Stimulated activated naive B cell treated with anti-CD40 and anti-IgM and Interleukin-4, amounts not matched to agents 10 μg/mL and 1 μg/mL and 100 μg/mL, for 72 hours (primary cell): ENCODE measurements at regions not wholly inside any gene's neighbourhood (a gene's known extent, or its start where the extent isn't known, plus 50 kb on each side); places are given as distances from the start of the nearest gene placed in this dataset.
"Not testable (repeated sequence)": the region's sequence is repeated elsewhere in the genome, so short reads cannot be mapped to it uniquely, and the experiment has no call there.

Experiments
- ATAC-seq, 2 donors: fragments of 150-1000 bp; cut with Tn5 transposase; replicated peaks; 2 replicates each; pipeline ENCODE4 v1.10.0; 2021; ENCODE audit warnings: moderate library complexity in 1 of 2
- DNase-seq: peaks from one replicate; pipeline ENCODE4 v3.0.0; 2021
- H3K27ac Mint-ChIP-seq: one replicate; pipeline ENCODE4 v1.8.0; 2022; ENCODE audit warnings: mild to moderate bottlenecking, mixed read lengths
- H3K27me3 Mint-ChIP-seq, 2 donors: one replicate each; pipeline ENCODE4 v1.8.0; 2022; ENCODE audit warnings: mixed read lengths in 2 of 2
- H3K36me3 Mint-ChIP-seq, 2 donors: one replicate each; pipeline ENCODE4 v1.8.0; 2022; ENCODE audit warnings: mixed read lengths in 2 of 2, mild to moderate bottlenecking in 1 of 2
- H3K4me1 Mint-ChIP-seq, 2 donors: one replicate each; pipeline ENCODE4 v1.8.0; 2022; ENCODE audit warnings: mixed read lengths in 2 of 2, mild to moderate bottlenecking in 1 of 2
- H3K4me3 Mint-ChIP-seq, 2 donors: one replicate each; pipeline ENCODE4 v1.8.0; 2022; ENCODE audit warnings: mild to moderate bottlenecking in 2 of 2, mixed read lengths in 2 of 2, moderate library complexity in 1 of 2
- H3K9me3 Mint-ChIP-seq, 2 donors: one replicate each; pipeline ENCODE4 v1.8.0; 2022; ENCODE audit warnings: mixed read lengths in 2 of 2, mild to moderate bottlenecking in 1 of 2

DNA sequence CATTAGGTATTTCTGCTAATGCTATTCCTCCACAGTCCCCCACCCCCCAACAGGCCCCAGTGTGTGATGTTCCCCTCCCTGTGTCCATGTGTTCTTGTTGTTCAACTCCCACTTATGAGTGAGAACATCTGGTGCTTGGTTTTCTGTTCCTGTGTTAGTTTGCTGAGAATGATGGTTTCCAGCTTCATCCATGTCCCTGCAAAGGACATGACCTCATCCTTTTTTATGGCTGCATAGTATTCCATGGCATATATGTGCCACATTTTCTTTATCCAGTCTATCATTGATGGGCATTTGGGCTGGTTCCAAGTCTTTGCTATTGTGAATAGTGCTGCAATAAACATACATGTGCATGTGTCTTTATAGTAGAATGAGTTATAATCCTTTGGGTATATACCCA, 86.8 kb downstream of the RIN2 start:
- DNase-seq, H3K27ac Mint-ChIP-seq, H3K36me3 Mint-ChIP-seq, ATAC-seq, H3K4me1 Mint-ChIP-seq, H3K4me3 Mint-ChIP-seq, H3K9me3 Mint-ChIP-seq: not testable (repeated sequence)
- H3K27me3 Mint-ChIP-seq = peaks cover 31 to 50% of the 10 kb centered on the region in 2 donors

DNA sequence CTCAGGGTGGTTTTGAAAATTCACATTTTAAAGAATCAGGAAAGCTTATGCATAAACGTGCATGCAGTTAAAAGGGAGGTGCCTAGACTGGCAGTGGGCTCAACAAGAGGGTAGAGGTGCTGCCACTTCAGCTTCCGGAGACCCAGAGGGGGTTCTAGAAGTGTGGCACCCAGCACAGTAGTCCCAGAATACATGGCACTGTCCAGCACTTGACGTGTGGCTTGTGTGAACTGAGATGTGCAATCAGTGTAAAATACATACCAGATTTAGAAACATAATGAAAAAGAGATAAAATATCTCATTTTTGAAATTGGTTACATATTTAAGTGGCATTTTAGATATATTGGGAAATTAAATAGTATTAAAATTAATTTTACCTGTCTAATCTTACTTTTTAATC, 89.3 kb downstream of the RIN2 start:
- no peak for ATAC-seq
- Mint-ChIP-seq H3K9me3 (peaks cover 0 to 2% of the 10 kb centered on the region in 2 donors), H3K4me3 (no peak overlapping the region), H3K27me3 (peaks cover 39 to 42% of the 10 kb centered on the region in 2 donors), H3K27ac (no peak overlapping the region), H3K4me1 (peaks cover 0 to 5% of the 10 kb centered on the region in 2 donors), H3K36me3 (peaks cover 2 to 3% of the 10 kb centered on the region in 2 donors)
- no peak for DNase-seq

DNA sequence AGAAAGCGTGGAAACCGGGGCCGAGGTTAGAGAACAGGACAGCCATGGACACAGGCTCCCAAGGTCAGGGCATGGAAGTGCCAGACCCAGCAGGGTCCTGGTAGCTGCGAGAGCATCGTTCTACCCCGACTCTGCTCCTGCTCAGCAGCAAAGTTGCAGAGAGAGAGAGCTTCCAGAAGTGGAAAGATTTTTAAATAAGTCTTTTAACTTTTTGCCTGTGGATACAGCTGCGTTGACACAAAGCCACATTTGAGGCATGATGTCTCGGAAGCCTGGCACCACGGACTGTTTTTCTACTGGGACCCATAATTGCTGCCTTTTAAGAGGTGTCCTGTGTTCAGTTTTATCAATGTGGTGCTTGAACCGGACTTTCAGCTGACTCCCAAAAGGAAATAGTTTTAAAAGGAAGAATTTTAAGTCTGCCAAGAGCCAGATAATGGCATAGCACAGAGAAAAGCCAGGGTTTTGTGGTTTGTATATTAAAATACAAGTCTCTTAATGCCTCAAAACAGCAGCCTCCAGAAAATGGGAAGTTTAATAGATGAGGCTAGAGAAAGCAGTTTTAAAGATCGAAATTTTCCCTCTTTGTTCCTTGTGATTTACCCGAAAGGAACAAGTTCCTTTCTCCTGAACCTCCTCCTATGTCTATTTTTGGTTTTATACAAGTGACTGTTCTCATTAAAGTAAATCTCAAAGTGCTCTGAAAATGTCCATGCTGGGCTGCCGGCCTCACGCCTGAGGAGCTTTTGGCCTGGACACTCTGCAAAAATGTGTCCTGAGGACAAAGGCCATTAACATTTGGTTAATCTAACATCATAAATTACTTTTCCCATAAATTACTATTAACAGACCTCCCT, 91.5 kb downstream of the RIN2 start:
- Mint-ChIP-seq H3K27me3 (peaks cover 37 to 42% of the 10 kb centered on the region in 2 donors), H3K4me3 (no peak overlapping the region), H3K9me3 (peaks cover 0 to 4% of the 10 kb centered on the region in 2 donors), H3K4me1 (peaks cover 0 to 5% of the 10 kb centered on the region in 2 donors), H3K27ac (no peak overlapping the region), H3K36me3 (peaks cover 0 to 2% of the 10 kb centered on the region in 2 donors)
- ATAC-seq (no peak), DNase-seq (no peak)

DNA sequence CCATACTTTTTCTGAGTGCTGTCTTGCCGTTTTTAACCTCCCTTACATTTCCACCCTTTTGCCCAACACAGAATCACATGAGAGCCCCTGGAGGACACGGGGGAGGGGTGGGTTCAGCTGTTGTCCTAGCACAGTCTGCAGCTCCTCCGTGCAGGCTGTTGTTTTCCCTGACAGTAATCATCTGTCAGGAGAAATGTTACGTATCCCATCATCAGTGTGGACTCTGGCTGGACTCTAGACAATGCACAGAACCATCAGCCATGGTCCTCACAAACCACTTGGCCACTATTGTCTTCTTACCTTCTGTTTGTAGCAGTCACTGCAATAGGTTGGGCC, 92.1 kb downstream of the RIN2 start:
- H3K36me3 Mint-ChIP-seq = peaks cover 0 to 2% of the 10 kb centered on the region in 2 donors
- DNase-seq = no peak
- no peak for ATAC-seq
- H3K9me3 Mint-ChIP-seq = peaks cover 0 to 4% of the 10 kb centered on the region in 2 donors
- peaks cover 0 to 5% of the 10 kb centered on the region in 2 donors for H3K4me1 Mint-ChIP-seq
- H3K27me3 Mint-ChIP-seq = peaks cover 33 to 43% of the 10 kb centered on the region in 2 donors
- no peak overlapping the region for H3K27ac Mint-ChIP-seq
- H3K4me3 Mint-ChIP-seq = no peak overlapping the region

DNA sequence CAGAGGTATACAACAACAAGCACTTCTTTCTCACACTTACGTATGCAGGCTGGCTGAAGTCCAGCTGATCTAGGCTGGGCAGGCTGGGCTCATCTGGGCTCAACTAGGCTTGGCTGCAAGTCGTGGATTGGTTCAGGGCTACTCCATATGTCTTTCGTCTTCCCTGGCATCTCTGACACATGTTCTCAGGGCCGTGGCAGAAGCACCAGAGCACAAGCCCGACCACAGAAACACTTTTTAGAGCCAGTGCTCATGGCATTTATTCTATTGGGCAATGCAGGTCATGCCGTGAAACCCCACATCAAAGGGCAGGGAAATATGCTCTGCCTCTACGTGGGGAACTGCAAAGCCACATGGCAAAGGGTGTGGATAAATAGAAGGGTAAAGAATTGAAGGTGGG, 93.8 kb downstream of the RIN2 start:
- H3K4me1 Mint-ChIP-seq = peaks cover 0 to 5% of the 10 kb centered on the region in 2 donors
- H3K4me3 Mint-ChIP-seq = no peak overlapping the region
- no peak for ATAC-seq
- no peak overlapping the region for H3K27ac Mint-ChIP-seq
- H3K27me3 Mint-ChIP-seq = peaks cover 29 to 37% of the 10 kb centered on the region in 2 donors
- peaks cover 0 to 2% of the 10 kb centered on the region in 2 donors for H3K9me3 Mint-ChIP-seq
- H3K36me3 Mint-ChIP-seq = peaks cover 0 to 2% of the 10 kb centered on the region in 2 donors
- no peak for DNase-seq

DNA sequence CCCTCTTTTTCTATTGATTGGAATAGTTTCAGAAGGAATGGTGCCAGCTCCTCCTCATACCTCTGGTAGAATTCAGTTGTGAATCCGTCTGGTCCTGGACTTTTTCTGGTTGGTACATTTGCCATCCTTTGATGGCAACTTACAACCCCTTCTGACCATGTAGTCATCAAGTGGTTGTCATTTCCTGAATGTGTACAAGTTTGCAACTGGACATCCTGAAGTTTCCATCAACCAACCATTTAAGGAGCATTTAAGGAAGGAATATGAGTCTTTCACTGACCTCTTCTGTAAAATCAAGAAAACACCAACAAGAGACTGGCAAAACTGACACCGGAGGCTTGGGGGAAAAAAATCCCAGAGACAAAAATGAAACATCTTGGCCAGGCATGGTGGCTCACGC, 97.4 kb downstream of the RIN2 start:
- peaks cover 0 to 4% of the 10 kb centered on the region in 2 donors for H3K9me3 Mint-ChIP-seq
- DNase-seq (no peak), ATAC-seq (no peak)
- H3K4me3 Mint-ChIP-seq = no peak overlapping the region
- no peak overlapping the region for H3K27ac Mint-ChIP-seq
- no peaks in the 10 kb centered on the region for H3K36me3 Mint-ChIP-seq
- peaks cover 0 to 5% of the 10 kb centered on the region in 2 donors for H3K4me1 Mint-ChIP-seq
- H3K27me3 Mint-ChIP-seq = peaks cover 29 to 44% of the 10 kb centered on the region in 2 donors

DNA sequence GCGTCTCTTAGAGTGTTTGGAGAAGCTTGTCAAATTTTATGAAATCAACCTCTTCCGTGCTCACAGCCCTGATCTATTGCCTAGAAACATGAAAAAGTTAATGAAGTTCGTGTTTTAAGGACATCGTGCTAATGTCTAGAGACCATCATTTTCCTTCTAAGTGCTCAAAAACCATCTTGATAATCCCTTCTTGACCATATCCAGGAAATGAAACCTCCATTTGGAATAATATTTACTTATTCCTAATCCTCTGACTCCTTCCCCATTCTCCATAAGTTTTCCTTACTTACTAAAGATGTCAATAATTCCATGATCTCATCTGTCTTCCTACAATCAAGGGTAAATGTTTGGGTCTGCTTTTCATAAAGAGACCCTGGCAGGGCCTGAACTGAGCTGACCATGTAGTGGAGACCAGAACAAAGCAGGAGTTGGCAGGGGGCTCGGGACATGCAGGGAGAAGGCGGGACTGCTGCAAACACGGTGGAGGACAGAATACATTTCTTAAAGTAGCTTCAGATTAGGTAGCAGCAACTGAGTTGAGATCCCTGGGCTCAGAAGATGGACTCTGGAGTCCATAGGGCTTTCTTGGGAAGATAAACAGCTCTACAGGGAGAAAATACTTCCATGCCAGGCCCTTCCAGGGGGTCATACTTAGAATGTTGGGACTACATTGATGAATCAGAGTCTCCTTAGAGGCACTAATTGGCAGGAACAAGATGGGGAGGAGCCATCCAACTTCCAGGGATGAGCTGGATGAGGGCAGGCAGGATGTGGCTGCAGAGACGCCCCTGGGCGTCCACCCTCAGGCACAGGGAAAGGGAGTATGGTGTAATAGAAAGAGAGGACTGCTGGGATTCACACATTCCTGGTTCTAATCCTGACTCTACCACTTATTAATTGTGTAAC, 100.7 kb downstream of the RIN2 start:
- H3K9me3 Mint-ChIP-seq = peaks cover 4 to 7% of the 10 kb centered on the region in 2 donors
- H3K27ac Mint-ChIP-seq = no peak overlapping the region
- H3K27me3 Mint-ChIP-seq = peaks cover 41 to 53% of the 10 kb centered on the region in 2 donors
- DNase-seq (no peak), ATAC-seq (no peak)
- H3K4me3 Mint-ChIP-seq = no peak overlapping the region
- no peaks in the 10 kb centered on the region for H3K36me3 Mint-ChIP-seq
- H3K4me1 Mint-ChIP-seq = peaks cover 0 to 3% of the 10 kb centered on the region in 2 donors

DNA sequence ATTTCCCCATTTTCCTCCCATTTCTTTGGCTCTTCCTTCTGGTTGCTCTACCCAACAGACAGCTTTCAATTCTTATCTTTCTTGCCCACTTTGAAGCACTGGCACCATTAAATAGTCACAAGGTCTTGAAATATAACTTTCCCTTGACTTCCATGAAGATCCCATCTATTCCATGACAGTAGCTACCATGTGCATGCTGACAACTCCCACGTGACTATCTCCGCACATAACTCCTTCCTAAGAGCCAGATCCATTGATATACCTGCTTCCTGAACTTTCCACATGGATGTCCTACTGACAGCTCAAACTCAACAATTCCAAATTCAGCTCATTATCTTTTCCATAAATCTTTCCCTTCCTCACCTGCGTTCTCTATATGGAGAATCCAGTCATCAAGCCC, 101.4 kb downstream of the RIN2 start:
- no peaks in the 10 kb centered on the region for H3K36me3 Mint-ChIP-seq
- no peak for DNase-seq
- no peak overlapping the region for H3K27ac Mint-ChIP-seq
- H3K9me3 Mint-ChIP-seq = peaks cover 4 to 5% of the 10 kb centered on the region in 2 donors
- H3K27me3 Mint-ChIP-seq = peaks cover 41 to 53% of the 10 kb centered on the region in 2 donors
- ATAC-seq = no peak
- peaks cover 0 to 3% of the 10 kb centered on the region in 2 donors for H3K4me1 Mint-ChIP-seq
- H3K4me3 Mint-ChIP-seq = no peak overlapping the region

DNA sequence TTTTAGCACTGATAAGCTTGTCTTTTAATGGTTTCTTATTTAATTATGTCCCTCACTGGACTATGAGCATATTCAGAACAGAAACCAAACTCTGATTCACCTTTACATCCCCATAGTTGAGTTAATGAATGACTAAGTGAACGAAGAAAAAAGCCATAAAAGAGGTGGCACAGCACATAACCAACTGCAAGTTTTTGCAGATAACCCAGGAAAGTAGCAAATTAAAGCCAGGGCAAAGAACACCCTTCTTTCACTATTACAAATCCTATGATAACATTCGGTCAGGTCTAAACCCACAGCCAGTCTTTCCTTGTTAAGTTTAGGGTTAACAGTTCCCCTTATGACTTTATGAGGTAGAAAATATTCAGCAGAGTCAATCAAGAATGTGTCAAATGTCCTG, 102.7 kb downstream of the RIN2 start:
- peaks cover 4 to 5% of the 10 kb centered on the region in 2 donors for H3K9me3 Mint-ChIP-seq
- H3K36me3 Mint-ChIP-seq = no peaks in the 10 kb centered on the region
- DNase-seq (no peak), ATAC-seq (peak; percentile 39 to 65)
- H3K27me3 Mint-ChIP-seq = peaks cover 36 to 46% of the 10 kb centered on the region in 2 donors
- H3K4me1 Mint-ChIP-seq = peaks cover 0 to 3% of the 10 kb centered on the region in 2 donors
- H3K27ac Mint-ChIP-seq = no peak overlapping the region
- no peak overlapping the region for H3K4me3 Mint-ChIP-seq

DNA sequence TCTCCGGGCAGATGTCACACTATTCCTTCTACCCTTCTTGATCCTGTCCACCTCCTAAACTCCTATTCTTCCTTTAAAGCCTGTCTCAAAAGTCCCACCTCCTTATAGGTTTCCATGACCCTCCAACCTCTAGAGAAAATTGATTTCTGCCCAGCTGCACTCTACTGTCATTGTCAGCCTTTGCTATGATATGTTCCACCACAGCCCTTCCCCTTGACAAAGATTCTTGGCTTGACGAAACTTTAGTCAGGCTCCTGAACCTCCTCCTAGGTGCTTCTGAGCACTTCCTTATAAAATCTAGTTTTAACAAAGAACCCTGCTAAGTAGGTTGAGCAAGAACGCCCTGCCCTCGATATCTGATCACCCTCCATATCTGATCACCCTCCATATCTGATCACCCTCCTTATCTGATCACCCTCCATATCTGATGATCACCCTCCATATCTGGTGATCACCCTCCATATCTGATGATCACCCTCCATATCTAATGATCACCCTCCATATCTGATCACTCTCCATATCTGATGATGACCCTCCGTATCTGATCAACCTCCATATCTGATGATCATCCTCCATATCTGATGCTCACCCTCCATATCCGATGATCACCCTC, 103.2 kb downstream of the RIN2 start:
- H3K27ac Mint-ChIP-seq = no peak overlapping the region
- H3K27me3 Mint-ChIP-seq = peaks cover 34 to 43% of the 10 kb centered on the region in 2 donors
- peaks cover 4 to 5% of the 10 kb centered on the region in 2 donors for H3K9me3 Mint-ChIP-seq
- DNase-seq (no peak), ATAC-seq (no peak)
- H3K4me1 Mint-ChIP-seq = peaks cover 0 to 3% of the 10 kb centered on the region in 2 donors
- H3K4me3 Mint-ChIP-seq = no peak overlapping the region
- no peaks in the 10 kb centered on the region for H3K36me3 Mint-ChIP-seq

DNA sequence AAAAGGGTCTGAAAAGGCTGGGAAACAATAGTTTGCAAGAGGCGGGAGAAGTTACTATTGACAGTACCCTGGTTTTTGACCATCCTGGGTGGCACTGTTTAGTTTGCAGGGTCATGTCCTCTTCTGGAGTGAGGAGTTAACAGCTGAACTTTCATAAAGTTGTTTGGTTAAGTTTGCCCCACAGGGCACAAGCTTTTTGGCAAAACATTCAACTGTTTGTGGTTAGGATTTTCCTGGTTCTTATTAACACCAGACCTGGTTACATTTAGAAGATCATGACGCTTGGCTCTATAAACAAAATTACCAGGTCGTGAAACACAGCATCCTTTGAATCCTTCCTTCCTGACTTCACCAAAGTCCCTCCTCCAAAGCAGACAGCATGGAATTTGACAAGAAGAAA, 106.1 kb downstream of the RIN2 start:
- Mint-ChIP-seq H3K36me3 (no peaks in the 10 kb centered on the region), H3K4me1 (peaks cover 3 to 10% of the 10 kb centered on the region in 2 donors), H3K9me3 (peaks cover 4 to 5% of the 10 kb centered on the region in 2 donors), H3K27ac (no peak overlapping the region), H3K27me3 (peaks cover 27 to 28% of the 10 kb centered on the region in 2 donors), H3K4me3 (no peak overlapping the region)
- DNase-seq (no peak), ATAC-seq (no peak)

DNA sequence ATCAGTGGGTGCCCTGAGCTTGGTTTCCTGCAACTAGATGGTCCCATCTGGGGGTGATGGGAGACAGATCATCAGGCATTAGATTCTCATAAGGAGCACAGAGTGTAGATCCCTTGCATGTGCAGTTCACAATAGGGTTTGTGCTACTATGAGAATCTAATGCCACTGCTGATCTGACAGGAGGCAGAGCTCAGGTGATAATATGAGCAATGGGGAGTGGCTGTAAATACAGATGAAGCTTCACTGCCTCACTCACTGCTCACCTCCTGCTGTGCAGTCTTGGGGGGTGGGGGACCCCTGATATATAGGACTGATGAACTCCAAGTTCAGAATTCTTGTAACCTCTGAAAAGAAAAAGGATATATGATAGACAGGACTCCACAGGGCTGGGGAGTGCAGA, 108.0 kb downstream of the RIN2 start:
- Mint-ChIP-seq H3K4me1 (peaks cover 0 to 10% of the 10 kb centered on the region in 2 donors), H3K9me3 (peaks cover 3 to 4% of the 10 kb centered on the region in 2 donors), H3K27me3 (peaks cover 11 to 15% of the 10 kb centered on the region in 2 donors), H3K27ac (no peak overlapping the region), H3K4me3 (no peak overlapping the region), H3K36me3 (no peaks in the 10 kb centered on the region)
- ATAC-seq (no peak), DNase-seq (no peak)

DNA sequence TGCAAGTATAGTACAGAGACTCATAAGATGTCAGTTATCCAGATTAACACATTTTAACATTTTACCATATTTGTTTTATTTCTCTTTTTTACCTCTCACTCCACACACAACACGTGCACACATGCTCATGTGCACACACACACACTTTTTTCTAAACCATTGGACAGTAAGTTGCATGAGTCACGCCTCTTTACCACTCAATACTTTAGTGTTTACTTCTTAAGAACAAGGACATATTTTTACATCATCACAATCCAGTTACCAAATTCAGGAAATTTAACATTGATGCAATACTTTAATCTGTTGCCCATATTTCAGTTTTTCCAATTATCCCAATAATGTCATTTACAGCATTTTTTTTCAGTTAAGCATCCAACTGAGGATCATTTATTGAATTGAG, 109.0 kb downstream of the RIN2 start:
- no peak overlapping the region for H3K27ac Mint-ChIP-seq
- DNase-seq (no peak), ATAC-seq (no peak)
- H3K9me3 Mint-ChIP-seq = peaks cover 7 to 10% of the 10 kb centered on the region in 2 donors
- H3K27me3 Mint-ChIP-seq = peaks cover 1 to 5% of the 10 kb centered on the region in 2 donors
- H3K4me3 Mint-ChIP-seq = no peak overlapping the region
- H3K36me3 Mint-ChIP-seq = peaks cover 0 to 2% of the 10 kb centered on the region in 2 donors
- peaks cover 0 to 10% of the 10 kb centered on the region in 2 donors for H3K4me1 Mint-ChIP-seq

DNA sequence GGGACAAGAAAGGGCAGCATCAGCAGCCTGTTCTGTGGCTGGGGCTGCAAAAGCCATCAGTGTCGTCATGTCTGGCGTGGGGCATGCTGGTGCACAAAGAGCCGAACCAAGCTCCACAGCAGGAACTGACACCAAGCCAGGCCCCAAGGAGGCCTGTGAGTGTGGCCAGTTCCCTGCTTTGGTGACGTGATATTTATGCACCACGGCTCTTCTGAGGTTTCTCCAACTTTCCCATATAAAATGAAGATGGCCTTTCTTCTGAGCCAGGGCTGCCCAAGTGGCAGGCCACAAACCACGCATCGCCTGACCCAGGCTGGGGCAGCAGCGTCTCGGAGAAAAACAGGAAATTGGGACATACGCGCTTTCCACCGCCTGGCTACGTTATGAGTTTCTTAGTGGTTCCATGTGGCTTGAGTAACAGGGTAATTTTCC, 109.9 kb downstream of the RIN2 start:
- no peak overlapping the region for H3K27ac Mint-ChIP-seq
- peak in 1 of 2 donors; percentile 38 for ATAC-seq
- H3K27me3 Mint-ChIP-seq = peaks cover 0 to 1% of the 10 kb centered on the region in 2 donors
- peaks cover 0 to 10% of the 10 kb centered on the region in 2 donors for H3K4me1 Mint-ChIP-seq
- H3K4me3 Mint-ChIP-seq = no peak overlapping the region
- DNase-seq = no peak
- peaks cover 12 to 13% of the 10 kb centered on the region in 2 donors for H3K9me3 Mint-ChIP-seq
- peaks cover 0 to 6% of the 10 kb centered on the region in 2 donors for H3K36me3 Mint-ChIP-seq
